H9 (cell line): ENCODE measurements at regions not wholly inside any gene's neighbourhood (a gene's known extent, or its start where the extent isn't known, plus 50 kb on each side); places are given as distances from the start of the nearest gene placed in this dataset.
"Not testable (repeated sequence)": the region's sequence is repeated elsewhere in the genome, so short reads cannot be mapped to it uniquely, and the experiment has no call there.

Source experiments
- DNase-seq: peaks from one replicate; pipeline ENCODE4 v3.0.0-alpha.2; 2017
- H2AFZ ChIP-seq: one replicate; pipeline ENCODE4 v1.6.1; 2013; ENCODE audit warnings: mild to moderate bottlenecking, low read length, control low read depth, moderate library complexity
- H2AK5ac ChIP-seq: 2 replicates; pipeline ENCODE4 v1.6.1; 2013; ENCODE audit warnings: low read length, control low read depth, mixed read lengths; ENCODE audit not compliant: insufficient read length
- H2BK120ac ChIP-seq: one replicate; pipeline ENCODE4 v1.6.1; 2013; ENCODE audit warnings: low read depth, mild to moderate bottlenecking, low read length, control low read depth, inconsistent platforms; ENCODE audit not compliant: poor library complexity, severe bottlenecking
- H2BK12ac ChIP-seq: 2 replicates; pipeline ENCODE4 v1.6.1; 2013; ENCODE audit warnings: low read length, control low read depth, mixed read lengths, low read depth; ENCODE audit not compliant: insufficient read length
- H2BK15ac ChIP-seq: 2 replicates; pipeline ENCODE4 v1.6.1; 2013; ENCODE audit warnings: low read depth, low read length, control low read depth
- H2BK20ac ChIP-seq: one replicate; pipeline ENCODE4 v1.6.1; 2013; ENCODE audit warnings: low read depth, mild to moderate bottlenecking, low read length, control low read depth, inconsistent platforms; ENCODE audit not compliant: poor library complexity, severe bottlenecking
- H2BK5ac ChIP-seq: 2 replicates; pipeline ENCODE4 v1.6.1; 2013; ENCODE audit warnings: low read length, control low read depth, mixed read lengths; ENCODE audit not compliant: insufficient read length
- H3K14ac ChIP-seq: 2 replicates; pipeline ENCODE4 v1.6.1; 2013; ENCODE audit warnings: low read length, control low read depth; ENCODE audit not compliant: insufficient read depth
- H3K18ac ChIP-seq: 2 replicates; pipeline ENCODE4 v1.6.1; 2013; ENCODE audit warnings: low read depth, mild to moderate bottlenecking, mixed read lengths, low read length, control low read depth; ENCODE audit not compliant: insufficient read length
- H3K23ac ChIP-seq: 2 replicates; pipeline ENCODE4 v1.6.1; 2013; ENCODE audit warnings: low read length, control low read depth, mixed read lengths, low read depth; ENCODE audit not compliant: insufficient read length
- H3K23me2 ChIP-seq: 2 replicates; pipeline ENCODE4 v1.6.1; 2013; ENCODE audit warnings: low read depth, mild to moderate bottlenecking, mixed read lengths, low read length, control low read depth; ENCODE audit not compliant: insufficient read length, poor library complexity, severe bottlenecking
- H3K27ac ChIP-seq: 2 replicates; pipeline ENCODE4 v1.5.1; 2013; ENCODE audit warnings: low read length, control low read depth, mixed read lengths, low read depth; ENCODE audit not compliant: insufficient read length
- H3K27me3 ChIP-seq: 2 replicates; pipeline ENCODE4 v1.6.1; 2013; ENCODE audit warnings: low read length, control low read depth, inconsistent platforms; ENCODE audit not compliant: insufficient read depth
- H3K4ac ChIP-seq: 2 replicates; pipeline ENCODE4 v1.6.1; 2013; ENCODE audit warnings: low read depth, mild to moderate bottlenecking, control low read depth, inconsistent platforms, low read length, moderate library complexity
- H3K4me1 ChIP-seq: 2 replicates; pipeline ENCODE4 v1.6.1; 2013; ENCODE audit warnings: low read length, control low read depth, inconsistent platforms; ENCODE audit not compliant: insufficient read depth
- H3K4me2 ChIP-seq: 2 replicates; pipeline ENCODE4 v1.6.1; 2013; ENCODE audit warnings: low read length, control low read depth, mixed read lengths; ENCODE audit not compliant: insufficient read length, insufficient read depth
- H3K56ac ChIP-seq: 2 replicates; pipeline ENCODE4 v1.6.1; 2013; ENCODE audit warnings: low read depth, mild to moderate bottlenecking, mixed read lengths, low read length, control low read depth; ENCODE audit not compliant: insufficient read length
- H3K79me1 ChIP-seq: 2 replicates; pipeline ENCODE4 v1.6.1; 2013; ENCODE audit warnings: low read depth, mild to moderate bottlenecking, moderate library complexity, low read length, control low read depth, inconsistent platforms; ENCODE audit not compliant: insufficient read depth, poor library complexity, severe bottlenecking
- H3K79me2 ChIP-seq: 2 replicates; pipeline ENCODE4 v1.6.1; 2013; ENCODE audit warnings: low read length, control low read depth, inconsistent platforms; ENCODE audit not compliant: insufficient read depth
- H3K9ac ChIP-seq: 2 replicates; pipeline ENCODE4 v1.6.1; 2013; ENCODE audit warnings: low read length, control low read depth, mixed read lengths; ENCODE audit not compliant: insufficient read length; ENCODE audit errors: extremely low read depth
- H3K9me3 ChIP-seq: one replicate; pipeline ENCODE4 v1.6.1; 2013; ENCODE audit warnings: low read depth, low read length, inconsistent platforms; ENCODE audit not compliant: control insufficient read depth
- H3T11ph ChIP-seq: one replicate; pipeline ENCODE4 v1.6.1; 2013; ENCODE audit warnings: mild to moderate bottlenecking, low read length, control low read depth, inconsistent platforms
- H4K20me1 ChIP-seq: one replicate; pipeline ENCODE4 v1.6.1; 2013; ENCODE audit not compliant: control insufficient read depth, insufficient read length, insufficient read depth
- H4K5ac ChIP-seq: 2 replicates; pipeline ENCODE4 v1.6.1; 2013; ENCODE audit warnings: low read depth, mild to moderate bottlenecking, mixed read lengths, low read length, control low read depth; ENCODE audit not compliant: insufficient read length
- H4K8ac ChIP-seq: replicated peaks from 2 replicates; pipeline ENCODE4 v1.6.1; 2013; ENCODE audit warnings: low read length, control low read depth, mixed read lengths, low read depth; ENCODE audit not compliant: insufficient read length
- H4K91ac ChIP-seq: 2 replicates; pipeline ENCODE4 v1.6.1; 2013; ENCODE audit warnings: low read depth, mild to moderate bottlenecking, moderate library complexity, mixed read lengths, low read length, control low read depth; ENCODE audit not compliant: insufficient read length
- H3K27ac Mint-ChIP-seq, 3 experiments: 2 replicates in 2 of 3; 3 replicates in 1 of 3; pipeline ENCODE4 v1.8.0; 2020 to 2021; ENCODE audit warnings: mixed read lengths in 3 of 3, mild to moderate bottlenecking in 1 of 3, moderate library complexity in 1 of 3
- H3K27me3 Mint-ChIP-seq: 2 replicates; pipeline ENCODE4 v1.8.0; 2021; ENCODE audit warnings: low read depth, mild to moderate bottlenecking, moderate library complexity, mixed read lengths
- H3K36me3 Mint-ChIP-seq, 3 experiments: 2 replicates in 2 of 3; 3 replicates in 1 of 3; pipeline ENCODE4 v1.8.0; 2020 to 2021; ENCODE audit warnings: low read depth in 3 of 3, mixed read lengths in 3 of 3; ENCODE audit not compliant: insufficient read depth in 1 of 3
- H3K4me1 Mint-ChIP-seq, 2 experiments: 2 replicates each; pipeline ENCODE4 v1.8.0; 2020; ENCODE audit warnings: mixed read lengths in 2 of 2
- H3K4me3 Mint-ChIP-seq, 2 experiments: 2 replicates in 1 of 2; 3 replicates in 1 of 2; pipeline ENCODE4 v1.8.0; 2020 to 2021; ENCODE audit warnings: mild to moderate bottlenecking in 2 of 2, mixed read lengths in 2 of 2, moderate library complexity in 1 of 2
- H3K9me3 Mint-ChIP-seq, 2 experiments: 2 replicates in 1 of 2; 3 replicates in 1 of 2; pipeline ENCODE4 v1.8.0; 2020; ENCODE audit warnings: mild to moderate bottlenecking in 2 of 2, mixed read lengths in 2 of 2, moderate library complexity in 1 of 2
- WGBS: extraction: QIAGEN DNeasy Blood & Tissue Kit; methylation state at CpG from one replicate; pipeline ENCODE4 v1.1.7; 2013; ENCODE audit warnings: missing lambda C conversion rate, low lambda C conversion rate, mixed read lengths; ENCODE audit not compliant: insufficient read length; ENCODE audit errors: extremely low coverage; 5-methylcytosine and 5-hydroxymethylcytosine counted together
- TF ChIP-seq, protein P1 (sequence below): fragments of 200-600 bp; sonication (generic); conservative IDR thresholded peaks from 3 replicates; pipeline ENCODE4 v1.8.0; 2021; ENCODE audit warnings: antibody characterized with exemption, mild to moderate bottlenecking

DNA sequence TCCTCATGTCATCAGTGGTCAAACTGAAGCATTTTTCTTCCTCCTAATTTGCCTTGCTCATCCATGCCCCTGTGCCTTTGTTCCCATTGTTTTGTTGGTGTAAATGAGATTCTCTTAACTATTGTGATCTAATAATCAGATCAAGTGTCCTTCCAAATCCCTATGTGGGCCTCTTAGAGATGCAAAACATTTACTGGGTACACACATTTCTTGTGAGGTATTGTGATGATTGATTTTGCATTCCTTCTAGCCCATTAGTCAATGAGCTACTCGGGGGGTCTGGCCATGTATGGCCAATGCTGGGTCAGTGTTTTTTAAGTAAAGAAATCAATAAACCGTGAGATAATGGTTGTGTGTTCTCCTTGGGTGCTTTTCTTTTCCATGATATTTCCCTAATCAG lies 580.4 kb downstream of the VGLL3 start:
- Histone ChIP-seq H3K27me3 (no peaks in the 10 kb centered on the region), H3K9me3 (no peaks in the 10 kb centered on the region), H4K8ac (no peak overlapping the region), H3K4ac (no peak overlapping the region), H3K9ac (no peak overlapping the region), H3K14ac (no peak overlapping the region), H2BK120ac (no peak overlapping the region), H3K4me1 (peaks cover 7% of the 10 kb centered on the region; the same call in 1 of the 2 replicates), H2BK5ac (no peak overlapping the region), H3K18ac (no peak overlapping the region), H2BK12ac (no peak overlapping the region), H3K79me2 (no peaks in the 10 kb centered on the region), H4K20me1 (no peaks in the 10 kb centered on the region), H2AK5ac (no peak overlapping the region), H3K27ac (peak overlapping the region; percentile 13), H3K56ac (no peak overlapping the region), H2AFZ (no peak overlapping the region), H3K23ac (no peak overlapping the region), H4K5ac (no peak overlapping the region), H4K91ac (no peak overlapping the region), H3K79me1 (no peaks in the 10 kb centered on the region), H3K4me2 (peak overlapping the region; percentile 17), H2BK15ac (no peak overlapping the region), H3K23me2 (no peaks in the 10 kb centered on the region), H2BK20ac (no peak overlapping the region), H3T11ph (no peak overlapping the region)
- Mint-ChIP-seq H3K9me3 (no peaks in the 10 kb centered on the region; a peak in 1 of 5 replicates), H3K4me1 (peaks cover 44 to 46% of the 10 kb centered on the region in 2 experiments), H3K4me3 (peak overlapping the region in 1 of 2 experiments; percentile 3; a peak in 1 of 5 replicates), H3K36me3 (peaks cover 0 to 19% (median 8%) of the 10 kb centered on the region in 3 experiments; a peak in 5 of 7 replicates), H3K27me3 (no peaks in the 10 kb centered on the region), H3K27ac (peak overlapping the region; percentile 27 to 96 (median 86); a peak in 6 of 7 replicates)
- TF ChIP-seq, protein P1, sequence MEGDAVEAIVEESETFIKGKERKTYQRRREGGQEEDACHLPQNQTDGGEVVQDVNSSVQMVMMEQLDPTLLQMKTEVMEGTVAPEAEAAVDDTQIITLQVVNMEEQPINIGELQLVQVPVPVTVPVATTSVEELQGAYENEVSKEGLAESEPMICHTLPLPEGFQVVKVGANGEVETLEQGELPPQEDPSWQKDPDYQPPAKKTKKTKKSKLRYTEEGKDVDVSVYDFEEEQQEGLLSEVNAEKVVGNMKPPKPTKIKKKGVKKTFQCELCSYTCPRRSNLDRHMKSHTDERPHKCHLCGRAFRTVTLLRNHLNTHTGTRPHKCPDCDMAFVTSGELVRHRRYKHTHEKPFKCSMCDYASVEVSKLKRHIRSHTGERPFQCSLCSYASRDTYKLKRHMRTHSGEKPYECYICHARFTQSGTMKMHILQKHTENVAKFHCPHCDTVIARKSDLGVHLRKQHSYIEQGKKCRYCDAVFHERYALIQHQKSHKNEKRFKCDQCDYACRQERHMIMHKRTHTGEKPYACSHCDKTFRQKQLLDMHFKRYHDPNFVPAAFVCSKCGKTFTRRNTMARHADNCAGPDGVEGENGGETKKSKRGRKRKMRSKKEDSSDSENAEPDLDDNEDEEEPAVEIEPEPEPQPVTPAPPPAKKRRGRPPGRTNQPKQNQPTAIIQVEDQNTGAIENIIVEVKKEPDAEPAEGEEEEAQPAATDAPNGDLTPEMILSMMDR: no peak
- DNase-seq: no peak
- WGBS: no CpG with 5 or more reads among the region's 2 CpGs

GRCh38 chr3:86389759-86390158 lies 601.2 kb downstream of the VGLL3 start:
- not testable (repeated sequence) for H3K27ac Mint-ChIP-seq, H2BK5ac ChIP-seq, H4K5ac ChIP-seq

More at GRCh38 chr3:86389759-86390158, 601.2 kb downstream of the VGLL3 start:
- H3K18ac ChIP-seq, H3K14ac ChIP-seq, DNase-seq, H3K4ac ChIP-seq, H3K79me2 ChIP-seq, H3K4me1 ChIP-seq, H3K27ac ChIP-seq, H3K56ac ChIP-seq, H4K20me1 ChIP-seq, H3K27me3 Mint-ChIP-seq, H2AK5ac ChIP-seq, H3T11ph ChIP-seq, H2BK120ac ChIP-seq, H3K9me3 ChIP-seq, H4K91ac ChIP-seq, H3K23me2 ChIP-seq, H3K27me3 ChIP-seq, H2AFZ ChIP-seq, H2BK20ac ChIP-seq, H3K9ac ChIP-seq, H3K4me2 ChIP-seq, H3K79me1 ChIP-seq, H4K8ac ChIP-seq, H3K23ac ChIP-seq, H2BK12ac ChIP-seq, H3K4me3 Mint-ChIP-seq, H2BK15ac ChIP-seq: not testable (repeated sequence)
- Mint-ChIP-seq H3K4me1 (peaks cover 15 to 26% of the 10 kb centered on the region in 2 experiments), H3K9me3 (peaks cover 13 to 15% of the 10 kb centered on the region in 2 experiments), H3K36me3 (peaks cover 0 to 26% (median 0%) of the 10 kb centered on the region in 3 experiments; a peak in 6 of 7 replicates)
- WGBS: no CpG with 5 or more reads among the region's 5 CpGs
